Vagina (tissue), 2 donors: ENCODE measurements at regions not wholly inside any gene's neighbourhood (a gene's known extent, or its start where the extent isn't known, plus 50 kb on each side); places are given as distances from the start of the nearest gene placed in this dataset.

ENCODE experiments used
- CTCF ChIP-seq, 3 experiments: fragments of 450-650 bp in 2 of 3; fragments of 200-600 bp in 1 of 3; sonication (generic) in 1 of 3; IDR thresholded peaks; one replicate each; pipeline ENCODE4 v1.5.1; 2017 to 2019; ENCODE audit warnings: antibody characterized with exemption in 3 of 3, mild to moderate bottlenecking in 2 of 3, moderate library complexity in 2 of 3
- POLR2A ChIP-seq, 2 donors: fragments of 450-650 bp; IDR thresholded peaks; one replicate each; pipeline ENCODE4 v1.6.1; 2017; ENCODE audit warnings: antibody characterized with exemption in 2 of 2, mild to moderate bottlenecking in 2 of 2, moderate library complexity in 2 of 2

- no peak for TF ChIP-seq CTCF (IDR thresholded peaks at IDR 0.05)
- TF ChIP-seq POLR2A (IDR thresholded peaks at IDR 0.05), result no peak
Observed at GRCh38 chr5:100161868-100162267, 373.3 kb upstream of the FAM174A start.
